Effector CD8-positive, alpha-beta T cell (primary cell): ENCODE measurements at regions not wholly inside any gene's neighbourhood (a gene's known extent, or its start where the extent isn't known, plus 50 kb on each side); places are given as distances from the start of the nearest gene placed in this dataset.

Source experiments
- DNase-seq: peaks from one replicate; lab custom pipeline; 2025; lab: John Stamatoyannopoulos, UW

- no peak for DNase-seq
These were observed 300.4 kb downstream of the DTWD2 start for GRCh38 chr5:118687661-118688621.

DNA sequence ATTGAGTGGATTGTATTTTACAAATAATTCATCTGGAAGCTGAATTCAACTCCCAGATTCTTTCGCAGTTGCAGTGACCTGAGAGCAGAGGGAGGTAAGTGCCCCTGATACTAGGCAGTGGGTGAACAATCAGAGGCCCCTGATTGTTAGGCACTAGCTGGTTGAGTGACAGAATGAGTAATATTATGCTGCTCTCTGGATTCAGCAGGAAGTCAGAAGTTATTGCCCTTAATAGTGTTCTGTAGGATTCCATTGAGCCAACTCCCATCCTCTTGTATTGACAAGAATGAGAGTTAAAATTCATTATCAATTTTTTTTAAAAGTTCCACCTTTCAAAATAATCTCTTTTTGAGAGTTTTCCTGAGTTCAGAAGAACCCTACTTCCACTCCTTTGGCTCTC, 301.2 kb downstream of the DTWD2 start:
- no peak for DNase-seq

- DNase-seq = no peak
These were observed 306.7 kb downstream of the DTWD2 start for GRCh38 chr5:118681655-118682054.

- no peak for DNase-seq
These were observed 308.9 kb downstream of the DTWD2 start for GRCh38 chr5:118679264-118679940.

DNA sequence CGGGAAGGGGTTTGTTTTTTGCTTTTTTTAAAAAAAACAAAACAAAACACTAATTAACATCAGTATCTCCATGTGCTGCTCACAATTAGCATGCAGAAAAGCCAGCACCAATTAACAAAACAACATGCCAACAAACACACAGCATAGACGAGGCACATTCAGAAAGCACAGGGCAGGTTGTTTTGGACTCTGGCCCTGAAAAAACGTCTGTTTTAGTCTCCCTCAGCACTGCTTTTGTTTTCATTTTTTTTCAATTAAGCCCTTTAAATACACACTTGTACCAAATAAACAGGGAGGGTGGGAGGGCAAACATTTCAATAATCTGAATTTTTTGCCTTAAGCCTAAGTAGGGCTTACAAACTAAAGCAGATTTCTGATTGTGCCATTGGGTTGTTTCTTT, 309.6 kb downstream of the DTWD2 start:
- no peak for DNase-seq

GRCh38 chr5:118675247-118675646, 313.1 kb downstream of the DTWD2 start:
- DNase-seq = no peak

DNA sequence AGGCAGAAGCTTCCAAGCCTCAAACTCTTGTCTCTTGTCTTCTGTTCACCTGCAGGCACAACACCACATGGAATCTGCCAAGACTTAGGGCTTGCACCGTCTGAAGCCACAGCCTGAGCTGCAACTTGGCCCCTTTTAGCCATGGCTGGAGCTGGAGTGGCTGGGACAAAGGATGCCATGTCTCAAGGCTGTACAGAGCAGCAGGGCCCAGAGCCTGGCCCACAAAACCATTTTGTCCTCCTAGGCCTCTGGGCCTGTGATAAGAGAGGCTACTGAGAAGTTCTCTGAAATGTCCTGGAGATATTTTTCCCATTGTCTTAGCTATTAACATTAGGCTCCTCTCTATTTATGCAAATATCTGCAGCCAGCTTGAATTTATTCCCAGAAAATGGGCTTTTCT, 330.8 kb downstream of the DTWD2 start:
- no peak for DNase-seq

GRCh38 chr5:118653872-118654271, 334.5 kb downstream of the DTWD2 start:
- no peak for DNase-seq

DNA sequence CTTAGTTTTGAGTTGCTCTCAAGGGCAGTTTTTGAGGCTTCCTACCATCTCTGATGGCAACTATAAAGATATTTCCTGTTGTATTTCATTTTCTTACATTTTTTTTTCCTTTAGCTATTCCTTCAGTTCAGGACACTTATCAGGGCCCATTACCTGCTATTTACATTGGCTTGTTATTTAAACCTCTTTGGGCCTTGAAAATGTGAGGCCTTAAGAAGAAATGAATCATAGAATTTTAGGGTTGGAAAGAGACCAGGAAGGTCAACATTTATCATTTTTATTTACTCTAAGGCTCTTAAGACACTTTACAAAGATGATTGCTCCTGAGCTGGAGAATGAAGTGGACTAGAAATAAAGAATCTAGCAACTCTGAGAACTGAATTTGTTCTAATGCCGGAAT, 335.2 kb downstream of the DTWD2 start:
- DNase-seq = no peak

- no peak for DNase-seq
These were observed 337.3 kb downstream of the DTWD2 start for GRCh38 chr5:118651002-118651401.

- DNase-seq = no peak
These were observed 340.8 kb downstream of the DTWD2 start for GRCh38 chr5:118647587-118647986.

DNA sequence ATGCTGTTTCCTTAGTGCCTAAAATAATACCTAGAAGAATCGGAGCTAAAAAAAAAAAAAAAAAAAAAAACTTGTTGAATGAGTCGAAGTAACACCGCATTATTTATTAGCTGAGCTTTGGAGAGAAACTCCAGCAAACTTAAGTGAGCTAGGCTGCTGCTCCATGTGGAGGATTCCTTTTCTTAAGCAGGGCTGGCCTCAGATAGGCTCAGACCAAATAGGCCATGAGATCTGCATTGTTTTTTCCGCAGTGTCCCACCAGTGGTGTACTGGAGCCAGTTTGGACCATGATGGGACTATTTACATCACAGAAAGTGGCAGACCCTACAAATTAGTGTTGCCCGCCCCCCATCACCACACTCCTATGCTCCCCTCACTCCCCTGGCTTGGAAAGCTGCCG, 341.4 kb downstream of the DTWD2 start:
- no peak for DNase-seq

DNA sequence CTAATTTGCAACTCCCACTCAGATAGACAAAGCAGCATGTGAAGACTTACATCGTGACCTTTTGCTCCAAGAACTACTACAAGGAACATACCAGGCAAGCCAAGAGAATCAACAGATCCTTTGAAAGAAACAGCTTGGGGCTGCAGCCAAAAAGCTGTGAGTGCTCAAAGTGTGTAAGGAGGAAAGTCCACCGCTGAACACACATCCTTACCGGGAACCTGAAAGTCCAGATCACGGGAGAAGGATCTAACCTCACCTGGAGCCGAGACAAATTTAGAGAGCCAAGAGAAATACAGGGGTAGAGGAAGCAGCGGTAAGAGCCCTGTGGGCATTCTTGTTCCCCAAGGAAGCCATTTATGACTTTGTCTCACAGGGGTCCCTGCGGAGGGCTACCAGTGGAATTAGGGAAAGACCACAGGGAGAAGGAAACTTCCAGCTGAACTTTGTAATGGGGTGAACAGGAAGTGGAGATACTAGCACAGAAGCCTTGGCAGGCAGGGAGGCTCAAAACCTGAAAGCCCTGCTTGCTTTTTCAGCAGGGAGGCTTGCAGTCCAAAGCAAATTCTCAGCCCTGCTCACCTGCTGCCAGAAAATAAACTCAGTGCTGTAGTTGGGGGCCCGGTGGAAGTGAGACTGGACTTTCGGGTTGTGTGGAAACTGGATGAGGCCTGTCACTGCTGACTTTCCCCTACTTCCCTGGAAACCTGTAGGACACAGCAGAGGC, 350.2 kb downstream of the DTWD2 start:
- DNase-seq = no peak

GRCh38 chr5:118628660-118629354, 359.5 kb downstream of the DTWD2 start:
- no peak for DNase-seq

DNA sequence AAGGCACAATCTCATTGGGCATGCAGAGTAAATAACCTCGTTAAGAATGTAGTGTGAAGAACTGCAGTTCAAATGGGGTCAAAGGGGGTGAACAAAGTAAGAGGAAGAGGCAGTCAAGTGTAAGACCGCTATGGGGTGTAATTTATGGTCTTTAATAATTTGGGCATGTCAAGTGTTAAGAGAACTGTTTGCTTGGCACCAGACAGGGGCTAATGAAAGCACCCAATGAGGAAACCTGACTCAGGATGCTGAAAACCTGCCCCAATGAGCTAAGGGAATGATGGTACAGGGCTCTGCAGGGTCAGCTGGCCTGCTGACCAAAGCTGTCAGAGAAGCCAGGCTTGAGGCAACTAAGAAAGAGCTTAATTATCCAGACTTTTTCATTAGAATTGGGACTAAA, 368.1 kb downstream of the DTWD2 start:
- no peak for DNase-seq

DNA sequence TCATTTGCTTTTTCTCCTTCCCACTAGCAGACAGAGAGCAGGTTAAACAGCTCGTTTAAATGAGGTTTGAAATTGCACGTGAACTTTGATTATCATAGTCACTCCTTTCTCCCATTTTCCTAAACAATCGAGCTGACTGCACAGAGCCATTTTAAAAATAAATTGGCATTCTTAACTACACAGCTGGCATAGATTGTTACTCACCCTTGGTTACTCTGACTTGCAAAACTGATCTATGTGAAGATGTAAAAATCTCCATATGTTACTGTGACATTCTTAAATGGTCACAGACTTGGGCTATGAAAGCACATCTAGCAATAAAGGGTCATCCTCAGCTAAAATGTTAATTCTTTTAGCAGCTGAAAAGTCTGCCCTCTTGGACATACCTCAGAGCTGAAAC, 368.5 kb downstream of the DTWD2 start:
- DNase-seq = no peak

- DNase-seq = no peak
These were observed 372.1 kb downstream of the DTWD2 start for GRCh38 chr5:118616281-118616680.

DNA sequence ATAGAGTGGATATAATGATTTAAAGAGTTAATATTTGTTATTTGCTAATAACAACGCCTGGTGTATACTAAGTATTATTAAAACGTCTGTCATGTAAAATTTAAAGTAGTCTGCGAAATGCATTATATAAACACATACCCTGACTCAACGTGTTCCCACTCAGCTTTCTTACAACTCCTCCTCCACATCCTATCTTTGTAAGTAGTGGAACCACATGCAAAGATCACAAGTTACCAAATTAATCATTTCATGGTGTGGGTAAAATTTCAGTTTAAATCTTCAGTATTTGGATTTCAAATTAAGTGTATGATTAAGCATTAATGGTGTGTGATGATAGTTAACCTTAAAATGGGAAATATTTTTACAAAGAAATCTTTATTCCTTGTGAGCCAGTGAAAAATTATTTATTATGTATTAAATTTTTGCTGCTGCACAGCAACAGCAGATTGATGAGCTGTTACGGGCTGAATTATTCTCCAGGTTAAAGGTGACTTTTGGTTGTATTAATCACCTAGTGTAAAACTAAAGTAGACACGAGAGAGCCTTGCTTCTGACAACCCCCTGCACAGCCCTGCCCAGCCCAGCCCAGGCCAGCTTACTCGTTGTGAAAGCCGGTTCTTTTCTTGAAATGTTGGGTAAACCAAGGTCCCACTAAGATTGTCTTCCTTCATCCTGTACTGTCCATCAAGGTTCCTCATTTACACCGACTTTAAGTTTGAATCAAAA, 373.5 kb downstream of the DTWD2 start:
- no peak for DNase-seq

- DNase-seq = no peak
These were observed 376.9 kb downstream of the DTWD2 start for GRCh38 chr5:118611332-118611945.

- no peak for DNase-seq
These were observed 381.4 kb downstream of the DTWD2 start for GRCh38 chr5:118606940-118607339.

GRCh38 chr5:118605761-118606160, 382.6 kb downstream of the DTWD2 start:
- DNase-seq = no peak
